GM12875 (cell line): ENCODE measurements at regions not wholly inside any gene's neighbourhood (a gene's known extent, or its start where the extent isn't known, plus 50 kb on each side); places are given as distances from the start of the nearest gene placed in this dataset.
"Not testable (repeated sequence)": the region's sequence is repeated elsewhere in the genome, so short reads cannot be mapped to it uniquely, and the experiment has no call there.

Source experiments
- H3K4me3 ChIP-seq: one replicate; pipeline ENCODE4 v1.5.1; 2011; ENCODE audit warnings: low read depth, low read length, control low read depth
- CTCF ChIP-seq: IDR thresholded peaks from 2 replicates; pipeline ENCODE4 v1.5.1; 2011; ENCODE audit warnings: low read depth, mild to moderate bottlenecking, control low read depth, inconsistent platforms, low read length, moderate library complexity, borderline replicate concordance; ENCODE audit not compliant: insufficient read depth

DNA sequence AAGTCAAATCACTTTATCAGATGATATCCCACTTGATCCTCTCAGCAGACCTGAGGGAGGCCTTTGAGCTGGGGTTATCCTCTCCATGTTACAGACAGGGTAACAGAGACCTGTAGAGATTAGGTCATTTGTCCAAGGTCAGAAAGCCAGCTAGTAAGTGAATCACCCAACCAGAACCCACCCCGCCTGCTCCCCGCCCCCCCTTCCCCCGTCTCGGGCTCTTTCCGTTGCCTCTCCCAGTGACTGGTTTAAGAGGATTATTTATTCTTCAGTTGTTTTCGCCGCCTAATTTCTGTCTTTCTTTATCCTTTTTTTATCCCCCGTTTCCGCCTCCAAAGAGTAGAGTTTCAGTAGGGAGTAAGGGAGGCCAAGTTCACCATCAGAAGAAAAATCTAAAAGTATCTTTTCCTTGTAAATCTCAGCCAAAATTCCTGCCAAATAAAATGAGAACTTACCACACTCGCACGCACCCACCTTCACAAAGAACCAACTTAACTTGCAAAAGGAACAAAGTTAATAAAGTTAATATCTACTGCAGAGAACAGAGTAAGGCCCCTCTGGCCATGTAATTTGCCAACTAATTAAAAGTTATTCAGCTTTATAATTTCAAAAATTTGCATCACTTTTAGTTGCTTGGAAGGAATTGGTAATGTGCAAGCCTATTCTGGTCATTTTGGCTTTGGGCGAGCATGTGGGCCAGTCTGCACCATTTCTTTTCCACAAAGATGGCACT, 76.8 kb upstream of the TRABD2B start:
- no peak for TF ChIP-seq CTCF
- H3K4me3 ChIP-seq: no peak overlapping the region

- no peak for TF ChIP-seq CTCF
Measured at GRCh38 chr1:48071513-48071912, 74.3 kb upstream of the TRABD2B start.

GRCh38 chr1:48070396-48070750, 73.2 kb upstream of the TRABD2B start:
- TF ChIP-seq CTCF: no peak
- H3K4me3 ChIP-seq: no peak overlapping the region

More at GRCh38 chr1:48071513-48071912, 74.3 kb upstream of the TRABD2B start:
- H3K4me3 ChIP-seq: no peak overlapping the region

DNA sequence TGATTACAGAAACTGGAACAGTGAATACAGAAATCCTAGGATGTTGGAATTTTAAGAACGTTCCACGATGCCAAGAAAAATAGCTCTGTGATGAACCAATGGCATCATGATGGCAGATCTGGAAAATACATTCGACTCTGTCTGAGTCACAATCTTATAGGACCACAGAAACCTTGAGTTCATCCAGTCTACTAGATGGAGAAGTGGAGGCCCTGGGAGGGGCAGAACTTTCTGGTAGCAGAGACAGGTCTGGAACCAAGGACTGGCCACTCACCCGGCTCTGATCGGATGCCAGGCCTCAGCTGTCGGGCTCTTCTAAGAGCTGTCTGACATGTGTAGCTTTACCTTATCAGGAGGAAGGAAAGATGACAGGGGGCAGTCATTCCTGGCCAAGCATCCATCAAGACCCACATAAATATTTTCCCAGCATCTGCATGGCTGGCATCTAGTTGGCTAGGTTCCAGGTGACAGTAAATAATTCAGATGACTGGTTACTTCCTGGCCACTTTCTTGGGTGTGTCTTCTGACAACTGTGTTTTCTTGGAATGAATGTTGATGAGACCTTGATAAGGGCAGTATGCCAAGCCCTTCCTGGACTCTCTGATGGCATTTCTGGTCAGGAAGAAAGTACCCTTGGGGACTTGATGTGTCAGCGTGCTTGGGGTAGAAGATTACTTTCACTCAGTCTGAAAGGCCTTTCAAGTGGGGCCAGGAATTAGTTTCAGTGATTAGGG, 72.6 kb upstream of the TRABD2B start:
- no peak overlapping the region for H3K4me3 ChIP-seq
- no peak for TF ChIP-seq CTCF

DNA sequence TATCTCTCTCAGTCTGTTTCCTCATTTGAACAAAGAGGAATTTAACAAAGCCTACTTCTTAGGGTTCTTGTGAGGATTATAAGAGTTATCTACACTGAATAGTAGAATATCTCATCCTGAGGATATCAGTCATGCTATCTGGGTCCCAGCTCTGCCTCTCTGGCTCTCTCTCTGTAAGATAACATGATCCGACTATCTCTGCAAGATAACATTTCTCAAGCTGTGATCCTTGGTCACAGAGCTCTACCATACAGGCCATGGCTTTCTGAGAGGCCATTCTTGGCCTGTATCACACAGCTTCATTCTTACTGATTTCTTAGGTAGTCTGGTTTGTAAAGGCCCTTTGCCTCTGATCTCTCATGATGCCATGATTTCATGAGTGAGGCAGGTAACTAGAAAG, 71.0 kb upstream of the TRABD2B start:
- no peak for TF ChIP-seq CTCF
- H3K4me3 ChIP-seq: no peak overlapping the region

DNA sequence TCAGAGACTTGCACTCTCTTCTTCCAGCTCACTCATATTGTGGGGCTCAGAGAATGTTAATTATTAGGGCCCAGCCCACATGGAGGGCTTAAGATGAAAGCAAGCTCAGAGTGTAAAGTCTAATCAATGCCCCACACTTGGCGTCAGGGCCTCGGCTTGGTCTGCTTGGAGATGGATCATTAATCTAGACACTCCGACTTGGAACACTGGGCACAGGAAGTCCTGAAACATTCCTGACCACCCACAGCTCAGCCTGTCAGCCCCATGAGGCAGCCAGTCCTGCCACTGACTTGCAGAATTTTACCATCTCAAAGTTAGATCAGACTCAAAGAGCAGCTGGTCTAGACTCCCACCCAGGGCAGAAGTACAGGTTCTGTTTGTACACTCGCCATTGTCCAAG, 69.8 kb upstream of the TRABD2B start:
- no peak overlapping the region for H3K4me3 ChIP-seq
- no peak for TF ChIP-seq CTCF

GRCh38 chr1:48064693-48065092, 67.5 kb upstream of the TRABD2B start:
- H3K4me3 ChIP-seq: not testable (repeated sequence)
